Neural progenitor cell (in vitro differentiated cells): ENCODE measurements at regions not wholly inside any gene's neighbourhood (a gene's known extent, or its start where the extent isn't known, plus 50 kb on each side); places are given as distances from the start of the nearest gene placed in this dataset.

Experiments
- DNase-seq: peaks from one replicate; pipeline ENCODE4 v3.0.0-alpha.2; 2016; ENCODE audit warnings: low spot score
- H2AFZ ChIP-seq: fragments of 200-600 bp; sonication (generic); replicated peaks from 2 replicates; pipeline ENCODE4 v1.6.1; 2016; ENCODE audit warnings: antibody characterized with exemption
- H3F3A ChIP-seq: fragments of 200-600 bp; sonication (generic); 2 replicates; pipeline ENCODE4 v1.6.1; 2016; ENCODE audit warnings: antibody characterized with exemption, low read depth
- H3K27ac ChIP-seq: fragments of 200-600 bp; sonication (generic); 2 replicates; pipeline ENCODE4 v1.5.1; 2016; ENCODE audit warnings: mild to moderate bottlenecking
- H3K27me3 ChIP-seq: fragments of 200-600 bp; sonication (generic); 2 replicates; pipeline ENCODE4 v1.6.1; 2016; ENCODE audit warnings: mild to moderate bottlenecking, moderate library complexity
- H3K36me3 ChIP-seq: fragments of 200-600 bp; sonication (generic); 2 replicates; pipeline ENCODE4 v1.5.1; 2016
- H3K4me1 ChIP-seq: fragments of 200-600 bp; sonication (generic); 2 replicates; pipeline ENCODE4 v1.6.1; 2016; ENCODE audit warnings: mixed run types
- H3K4me2 ChIP-seq: fragments of 200-600 bp; sonication (generic); 2 replicates; pipeline ENCODE4 v1.6.1; 2016
- H3K4me3 ChIP-seq: fragments of 200-600 bp; sonication (generic); 2 replicates; pipeline ENCODE4 v1.5.1; 2016
- H3K79me2 ChIP-seq: fragments of 200-600 bp; sonication (generic); 2 replicates; pipeline ENCODE4 v1.6.1; 2016; ENCODE audit warnings: low read depth
- H3K9ac ChIP-seq: fragments of 200-600 bp; sonication (generic); 2 replicates; pipeline ENCODE4 v1.6.1; 2016
- H3K9me3 ChIP-seq: fragments of 200-600 bp; sonication (generic); 2 replicates; pipeline ENCODE4 v1.5.1; 2016; ENCODE audit warnings: low read depth
- H4K20me1 ChIP-seq: fragments of 200-600 bp; sonication (generic); 2 replicates; pipeline ENCODE4 v1.6.1; 2016; ENCODE audit warnings: low read depth
- H3K27ac Mint-ChIP-seq: 3 replicates; pipeline ENCODE4 v1.8.0; 2021; ENCODE audit warnings: mixed read lengths
- H3K27me3 Mint-ChIP-seq: 2 replicates; pipeline ENCODE4 v1.8.0; 2022; ENCODE audit warnings: low read depth, mild to moderate bottlenecking, inconsistent platforms, moderate library complexity, mixed read lengths; ENCODE audit not compliant: insufficient read depth
- H3K36me3 Mint-ChIP-seq: 3 replicates; pipeline ENCODE4 v1.8.0; 2021; ENCODE audit warnings: mixed read lengths
- H3K4me1 Mint-ChIP-seq: 3 replicates; pipeline ENCODE4 v1.8.0; 2021; ENCODE audit warnings: mixed read lengths
- H3K4me3 Mint-ChIP-seq: 3 replicates; pipeline ENCODE4 v1.8.0; 2021; ENCODE audit warnings: mild to moderate bottlenecking, moderate library complexity, mixed read lengths
- H3K9me3 Mint-ChIP-seq: 3 replicates; pipeline ENCODE4 v1.8.0; 2020; ENCODE audit warnings: mixed read lengths
- CTCF ChIP-seq: fragments of 200-600 bp; sonication (generic); IDR thresholded peaks from 2 replicates; pipeline ENCODE4 v1.5.1; 2017; ENCODE audit warnings: antibody characterized with exemption, mild to moderate bottlenecking
- EZH2 ChIP-seq: fragments of 200-600 bp; sonication (generic); IDR thresholded peaks from 2 replicates; pipeline ENCODE4 v1.6.1; 2017; ENCODE audit warnings: antibody characterized with exemption, mild to moderate bottlenecking, moderate library complexity
- EZH2phosphoT487 ChIP-seq: fragments of 200-600 bp; sonication (generic); IDR thresholded peaks from 2 replicates; pipeline ENCODE4 v1.6.1; 2017; ENCODE audit warnings: antibody characterized with exemption

GRCh38 chr3:24951180-24951579 is 456.5 kb upstream of the THRB start:
- H3K27me3 ChIP-seq = peaks cover 52% of the 10 kb centered on the region
- H3K27ac Mint-ChIP-seq = no peak overlapping the region

GRCh38 chr3:24952388-24952787 is 457.7 kb upstream of the THRB start:
- TF ChIP-seq EZH2phosphoT487 (peak; percentile 90), CTCF (no peak)
- Histone ChIP-seq H3K27me3 (peaks cover 52% of the 10 kb centered on the region), H3K27ac (no peak overlapping the region), H3F3A (no peaks in the 10 kb centered on the region), H3K4me3 (peak overlapping the region; percentile 14), H3K9me3 (no peaks in the 10 kb centered on the region), H3K4me1 (peaks cover 22% of the 10 kb centered on the region), H3K79me2 (no peaks in the 10 kb centered on the region), H4K20me1 (no peaks in the 10 kb centered on the region), H3K9ac (no peak overlapping the region), H3K4me2 (peak overlapping the region; percentile 72), H2AFZ (no peak overlapping the region), H3K36me3 (no peaks in the 10 kb centered on the region)
- Mint-ChIP-seq H3K9me3 (no peaks in the 10 kb centered on the region), H3K27me3 (peaks cover 2% of the 10 kb centered on the region), H3K4me3 (no peak overlapping the region), H3K27ac (no peak overlapping the region), H3K36me3 (no peaks in the 10 kb centered on the region), H3K4me1 (peaks cover 5% of the 10 kb centered on the region)
- peak; percentile 82 for DNase-seq

More at GRCh38 chr3:24951180-24951579, 456.5 kb upstream of the THRB start:
- Histone ChIP-seq H3K4me2 (no peak overlapping the region), H3K4me1 (peaks cover 22% of the 10 kb centered on the region), H3K36me3 (no peaks in the 10 kb centered on the region), H3K9me3 (no peaks in the 10 kb centered on the region), H3K27ac (no peak overlapping the region), H4K20me1 (no peaks in the 10 kb centered on the region), H3K79me2 (no peaks in the 10 kb centered on the region), H2AFZ (no peak overlapping the region), H3F3A (no peaks in the 10 kb centered on the region), H3K4me3 (no peak overlapping the region), H3K9ac (no peak overlapping the region)
- Mint-ChIP-seq H3K36me3 (no peaks in the 10 kb centered on the region), H3K27me3 (peaks cover 2% of the 10 kb centered on the region), H3K4me1 (peaks cover 5% of the 10 kb centered on the region), H3K4me3 (no peak overlapping the region), H3K9me3 (no peaks in the 10 kb centered on the region)
- TF ChIP-seq EZH2phosphoT487 = no peak
- no peak for TF ChIP-seq CTCF
- no peak for TF ChIP-seq EZH2
- no peak for DNase-seq

GRCh38 chr3:24953060-24953771 is 458.6 kb upstream of the THRB start:
- H3K4me1 Mint-ChIP-seq = peaks cover 5% of the 10 kb centered on the region
- Histone ChIP-seq H3K27ac (no peak overlapping the region), H3K4me2 (peak overlapping the region; percentile 72), H3K9me3 (no peaks in the 10 kb centered on the region), H4K20me1 (no peaks in the 10 kb centered on the region), H3K4me3 (peak overlapping the region; percentile 14), H3F3A (no peaks in the 10 kb centered on the region), H3K79me2 (no peaks in the 10 kb centered on the region), H3K36me3 (no peaks in the 10 kb centered on the region), H3K9ac (no peak overlapping the region), H3K27me3 (peaks cover 52% of the 10 kb centered on the region), H3K4me1 (peaks cover 22% of the 10 kb centered on the region), H2AFZ (no peak overlapping the region)
- H3K9me3 Mint-ChIP-seq = no peaks in the 10 kb centered on the region
- DNase-seq = no peak
- no peaks in the 10 kb centered on the region for H3K36me3 Mint-ChIP-seq
- TF ChIP-seq CTCF (no peak), EZH2phosphoT487 (no peak), EZH2 (no peak)
- H3K27me3 Mint-ChIP-seq = peaks cover 2% of the 10 kb centered on the region
- H3K4me3 Mint-ChIP-seq = no peak overlapping the region
- no peak overlapping the region for H3K27ac Mint-ChIP-seq
